RCC 7860 (cell line): ENCODE measurements at regions not wholly inside any gene's neighbourhood (a gene's known extent, or its start where the extent isn't known, plus 50 kb on each side); places are given as distances from the start of the nearest gene placed in this dataset.
"Not testable (repeated sequence)": the region's sequence is repeated elsewhere in the genome, so short reads cannot be mapped to it uniquely, and the experiment has no call there.

Experiments used
- DNase-seq: peaks from one replicate; pipeline ENCODE4 v3.0.0-alpha.2; 2015; ENCODE audit warnings: low spot score
- FAIRE-seq: peaks from 2 replicates; lab custom pipeline; 2012; peaks lifted over from hg19 to GRCh38; lab: Jason Lieb, UNC

GRCh38 chr6:167407239-167408064, 82.6 kb downstream of the TTLL2 start:
- FAIRE-seq = no peak
- no peak for DNase-seq

- no peak for FAIRE-seq
- no peak for DNase-seq
These were observed 83.5 kb downstream of the TTLL2 start for GRCh38 chr6:167408235-167408869.

GRCh38 chr6:167409079-167409478, 84.2 kb downstream of the TTLL2 start:
- FAIRE-seq (no peak), DNase-seq (no peak)

- FAIRE-seq = no peak
- no peak for DNase-seq
These were observed 84.8 kb downstream of the TTLL2 start for GRCh38 chr6:167409694-167410093.

GRCh38 chr6:167410462-167410861, 85.6 kb downstream of the TTLL2 start:
- no peak for FAIRE-seq
- no peak for DNase-seq

GRCh38 chr6:167412506-167412905, 87.6 kb downstream of the TTLL2 start:
- FAIRE-seq (no peak), DNase-seq (no peak)

GRCh38 chr6:167415441-167415961, 90.6 kb downstream of the TTLL2 start:
- DNase-seq (no peak), FAIRE-seq (no peak)

- DNase-seq (no peak), FAIRE-seq (no peak)
These were observed 92.0 kb downstream of the TTLL2 start for GRCh38 chr6:167416676-167417430.

- DNase-seq = no peak
- no peak for FAIRE-seq
These were observed 95.3 kb downstream of the TTLL2 start for GRCh38 chr6:167420177-167420576.

GRCh38 chr6:167420858-167421766, 96.2 kb downstream of the TTLL2 start:
- FAIRE-seq (no peak), DNase-seq (no peak)

GRCh38 chr6:167421944-167422343, 97.1 kb downstream of the TTLL2 start:
- FAIRE-seq = not testable (repeated sequence)

GRCh38 chr6:167422934-167423333, 98.0 kb downstream of the TTLL2 start:
- no peak for FAIRE-seq
- DNase-seq = no peak

More at GRCh38 chr6:167421944-167422343, 97.1 kb downstream of the TTLL2 start:
- not testable (repeated sequence) for DNase-seq

- DNase-seq (no peak), FAIRE-seq (no peak)
These were observed 99.3 kb downstream of the TTLL2 start for GRCh38 chr6:167424060-167424673.

- FAIRE-seq (no peak), DNase-seq (no peak)
These were observed 99.8 kb downstream of the TTLL2 start for GRCh38 chr6:167424700-167425099.

GRCh38 chr6:167426084-167426483, 101.2 kb downstream of the TTLL2 start:
- DNase-seq (no peak), FAIRE-seq (no peak)

- no peak for FAIRE-seq
- no peak for DNase-seq
These were observed 101.8 kb downstream of the TTLL2 start for GRCh38 chr6:167426651-167427050.

- DNase-seq (no peak), FAIRE-seq (no peak)
These were observed 103.9 kb downstream of the TTLL2 start for GRCh38 chr6:167428664-167429333.

- DNase-seq (no peak), FAIRE-seq (no peak)
These were observed 104.5 kb downstream of the TTLL2 start for GRCh38 chr6:167429353-167429752.

GRCh38 chr6:167435209-167435728, 110.4 kb downstream of the TTLL2 start:
- DNase-seq (no peak), FAIRE-seq (no peak)
